IMR-90 (cell line): ENCODE measurements at regions not wholly inside any gene's neighbourhood (a gene's known extent, or its start where the extent isn't known, plus 50 kb on each side); places are given as distances from the start of the nearest gene placed in this dataset.

ENCODE experiments used
- ATAC-seq: fragments of 200-7000 bp; cut with Tn5 transposase; 2 replicates; pipeline ENCODE4 v1.9.1; 2020; ENCODE audit warnings: low read depth, mild to moderate bottlenecking, moderate library complexity
- BruUV-seq: library from RNA; stranded (reverse); fragments of 400-500 nt; replicated peaks from 2 replicates; lab custom pipeline; 2021; lab: Mats Ljungman, UMichigan
- CTCF ChIA-PET: fragments of 300-600 bp; formaldehyde crosslinking; extraction: SDS; loops from one replicate; lab custom pipeline; 2021; ENCODE audit warnings: antibody characterized with exemption; lab: Yijun Ruan, JAX
- POLR2A ChIA-PET: fragments of 300-600 bp; sonication (Branson Sonifier 250); formaldehyde crosslinking; loops from one replicate; lab custom pipeline; 2022; ENCODE audit warnings: antibody characterized with exemption; ENCODE audit not compliant: unreplicated experiment; lab: Charles Lee
- DNase-seq: peaks from one replicate; pipeline ENCODE4 v3.0.0; 2013
- H2AFZ ChIP-seq: replicated peaks from 2 replicates; pipeline ENCODE3; 2013; ENCODE audit warnings: low read length, mild to moderate bottlenecking; ENCODE audit not compliant: poor library complexity
- H2AK5ac ChIP-seq: 2 replicates; pipeline ENCODE4 v1.6.1; 2013; ENCODE audit warnings: low read depth, low read length, inconsistent platforms
- H2AK9ac ChIP-seq: replicated peaks from 2 replicates; pipeline ENCODE3; 2013; ENCODE audit warnings: mild to moderate bottlenecking, low read depth, low read length, moderate library complexity; ENCODE audit not compliant: poor library complexity
- H2BK120ac ChIP-seq: 2 replicates; pipeline ENCODE4 v1.6.1; 2013; ENCODE audit warnings: low read depth, low read length, inconsistent platforms
- H2BK15ac ChIP-seq: 3 replicates; pipeline ENCODE4 v1.6.1; 2013; ENCODE audit warnings: low read depth, low read length, inconsistent platforms
- H2BK20ac ChIP-seq: 2 replicates; pipeline ENCODE4 v1.6.1; 2013; ENCODE audit warnings: low read depth, mild to moderate bottlenecking, inconsistent platforms, low read length, moderate library complexity
- H2BK5ac ChIP-seq: 2 replicates; pipeline ENCODE4 v1.6.1; 2013; ENCODE audit warnings: mild to moderate bottlenecking, low read depth, low read length, inconsistent platforms; ENCODE audit not compliant: poor library complexity, severe bottlenecking
- H3K14ac ChIP-seq: replicated peaks from 2 replicates; pipeline ENCODE4 v1.6.1; 2013; ENCODE audit warnings: low read depth, low read length, inconsistent platforms
- H3K18ac ChIP-seq: 2 replicates; pipeline ENCODE4 v1.6.1; 2013; ENCODE audit warnings: low read depth, low read length, control low read depth
- H3K23ac ChIP-seq: 2 replicates; pipeline ENCODE4 v1.6.1; 2013; ENCODE audit warnings: low read depth, low read length, inconsistent platforms
- H3K27ac ChIP-seq: 2 replicates; pipeline ENCODE4 v1.5.1; 2013; ENCODE audit warnings: mild to moderate bottlenecking, control low read depth, low read length; ENCODE audit not compliant: insufficient read depth
- H3K27me3 ChIP-seq: 2 replicates; pipeline ENCODE4 v1.6.1; 2013; ENCODE audit warnings: low read length; ENCODE audit not compliant: control insufficient read depth, insufficient read depth
- H3K36me3 ChIP-seq: 2 replicates; pipeline ENCODE4 v1.6.1; 2013; ENCODE audit warnings: low read length, mixed read lengths; ENCODE audit not compliant: control insufficient read depth, insufficient read depth
- H3K4ac ChIP-seq: 2 replicates; pipeline ENCODE4 v1.6.1; 2013; ENCODE audit warnings: low read depth, low read length, inconsistent platforms
- H3K4me1 ChIP-seq: 2 replicates; pipeline ENCODE4 v1.6.1; 2013; ENCODE audit warnings: low read length, mixed read lengths; ENCODE audit not compliant: control insufficient read depth, insufficient read depth
- H3K4me2 ChIP-seq: 2 replicates; pipeline ENCODE4 v1.6.1; 2013; ENCODE audit warnings: low read depth, mild to moderate bottlenecking, control low read depth, low read length, moderate library complexity
- H3K4me3 ChIP-seq: 2 replicates; pipeline ENCODE4 v1.5.1; 2013; ENCODE audit warnings: low read depth, mild to moderate bottlenecking, control low read depth, low read length, moderate library complexity; ENCODE audit not compliant: insufficient read depth
- H3K56ac ChIP-seq: 2 replicates; pipeline ENCODE4 v1.6.1; 2013; ENCODE audit warnings: low read length, inconsistent platforms; ENCODE audit not compliant: insufficient read depth; ENCODE audit errors: extremely low read depth
- H3K79me1 ChIP-seq, 2 experiments: 2 replicates each; pipeline ENCODE4 v1.6.1; 2013; ENCODE audit warnings: low read length in 2 of 2, inconsistent platforms in 1 of 2, low read depth in 1 of 2
- H3K9ac ChIP-seq: 2 replicates; pipeline ENCODE4 v1.6.1; 2013; ENCODE audit warnings: low read depth, low read length, control low read depth
- H3K9me1 ChIP-seq: 2 replicates; pipeline ENCODE4 v1.6.1; 2013; ENCODE audit warnings: low read length, inconsistent platforms; ENCODE audit not compliant: insufficient read depth
- H3K9me3 ChIP-seq: 2 replicates; pipeline ENCODE4 v1.6.1; 2013; ENCODE audit warnings: low read length; ENCODE audit not compliant: control insufficient read depth, insufficient read depth
- H4K20me1 ChIP-seq: 2 replicates; pipeline ENCODE4 v1.6.1; 2013; ENCODE audit warnings: low read length, inconsistent platforms; ENCODE audit not compliant: insufficient read depth
- H4K5ac ChIP-seq: 2 replicates; pipeline ENCODE4 v1.6.1; 2013; ENCODE audit warnings: mild to moderate bottlenecking, low read depth, low read length, control low read depth
- H4K8ac ChIP-seq, 2 experiments: 2 replicates each; pipeline ENCODE4 v1.6.1; 2013; ENCODE audit warnings: low read depth in 2 of 2, low read length in 2 of 2, control low read depth in 1 of 2, inconsistent platforms in 1 of 2
- H4K91ac ChIP-seq: 2 replicates; pipeline ENCODE4 v1.6.1; 2013; ENCODE audit warnings: low read depth, low read length, inconsistent platforms; ENCODE audit not compliant: insufficient read depth
- BHLHE40 ChIP-seq: fragments of 150-350 bp; IDR thresholded peaks from 2 replicates; pipeline ENCODE4 v1.6.1; 2016; ENCODE audit warnings: mild to moderate bottlenecking, low read depth, low read length
- CEBPB ChIP-seq: IDR thresholded peaks from 2 replicates; pipeline ENCODE4 v1.6.1; 2012; ENCODE audit warnings: low read depth, low read length, improper control_type of control experiment
- CHD1 ChIP-seq: IDR thresholded peaks from 2 replicates; pipeline ENCODE4 v1.6.1; 2012; ENCODE audit warnings: low read depth, low read length, improper control_type of control experiment
- FOS ChIP-seq: fragments of 150-350 bp; IDR thresholded peaks from 2 replicates; pipeline ENCODE4 v1.6.1; 2016; ENCODE audit warnings: low read depth, low read length
- MAFK ChIP-seq: IDR thresholded peaks from 2 replicates; pipeline ENCODE4 v1.6.1; 2012; ENCODE audit warnings: low read depth, low read length, improper control_type of control experiment
- MAZ ChIP-seq: IDR thresholded peaks from 2 replicates; pipeline ENCODE4 v1.6.1; 2012; ENCODE audit warnings: low read depth, mild to moderate bottlenecking, low read length, improper control_type of control experiment, moderate library complexity, borderline replicate concordance
- MXI1 ChIP-seq: IDR thresholded peaks from 2 replicates; pipeline ENCODE4 v1.6.1; 2012; ENCODE audit warnings: low read depth, mild to moderate bottlenecking, low read length, moderate library complexity, borderline replicate concordance
- NFE2L2 ChIP-seq: fragments of 150-350 bp; IDR thresholded peaks from 2 replicates; pipeline ENCODE4 v1.6.1; 2016; ENCODE audit warnings: low read depth, mild to moderate bottlenecking, low read length
- POLR2A ChIP-seq: IDR thresholded peaks from 2 replicates; pipeline ENCODE4 v1.6.1; 2012; ENCODE audit warnings: mild to moderate bottlenecking, low read depth, low read length
- RAD21 ChIP-seq: IDR thresholded peaks from 2 replicates; pipeline ENCODE4 v1.6.1; 2012; ENCODE audit warnings: low read length, improper control_type of control experiment
- RCOR1 ChIP-seq: IDR thresholded peaks from 2 replicates; pipeline ENCODE4 v1.6.1; 2012; ENCODE audit warnings: mild to moderate bottlenecking, low read length, improper control_type of control experiment; ENCODE audit not compliant: insufficient replicate concordance
- RFX5 ChIP-seq: IDR thresholded peaks from 2 replicates; pipeline ENCODE4 v1.8.0; 2012; ENCODE audit warnings: low read depth, mild to moderate bottlenecking, low read length, moderate library complexity
- SMC3 ChIP-seq: fragments of 150-350 bp; IDR thresholded peaks from 2 replicates; pipeline ENCODE4 v1.6.1; 2016; ENCODE audit warnings: low read depth, mild to moderate bottlenecking, antibody characterized with exemption, low read length, moderate library complexity
- WGBS, 2 experiments: methylation state at CpG; one replicate each; pipeline versions ENCODE4 v1.1.5 to v1.1.7; 2013; ENCODE audit warnings: missing lambda C conversion rate in 2 of 2; ENCODE audit not compliant: insufficient read length in 1 of 2; ENCODE audit errors: extremely low coverage in 2 of 2; 5-methylcytosine and 5-hydroxymethylcytosine counted together
- dilution Hi-C: fragments of 300-500 bp; cut with HindIII; formaldehyde crosslinking; loops from one replicate; pipeline ENCODE4 v1.14.3; 2018; ENCODE audit warnings: low sequenced_read_pairs; ENCODE audit not compliant: unreplicated experiment
- in situ Hi-C: fragments of 300-500 bp; cut with MboI; formaldehyde crosslinking; loops from 3 replicates; pipeline ENCODE4 v1.14.3; 2019; ENCODE audit warnings: low sequenced_read_pairs, inconsistent platforms, mixed read lengths
- intact Hi-C: fragments of 100-400 bp; cut with micrococcal nuclease; formaldehyde crosslinking; loops from 2 replicates; pipeline ENCODE4 v1.10.0; 2022
- TF ChIP-seq, protein P1 (sequence below): conservative IDR thresholded peaks from 2 replicates; pipeline ENCODE4 v1.5.1; 2012; ENCODE audit warnings: mild to moderate bottlenecking, low read depth, low read length, improper control_type of control experiment
- TF ChIP-seq, protein P2 (sequence below): fragments of 150-350 bp; IDR thresholded peaks from 2 replicates; pipeline ENCODE4 v1.6.1; 2016; ENCODE audit warnings: low read depth, mild to moderate bottlenecking, low read length, moderate library complexity, borderline replicate concordance
- TF ChIP-seq, protein P3 (sequence below): fragments of 150-350 bp; IDR thresholded peaks from 2 replicates; pipeline ENCODE4 v1.6.1; 2017; ENCODE audit warnings: mild to moderate bottlenecking, antibody characterized with exemption, low read length, low read depth

DNA sequence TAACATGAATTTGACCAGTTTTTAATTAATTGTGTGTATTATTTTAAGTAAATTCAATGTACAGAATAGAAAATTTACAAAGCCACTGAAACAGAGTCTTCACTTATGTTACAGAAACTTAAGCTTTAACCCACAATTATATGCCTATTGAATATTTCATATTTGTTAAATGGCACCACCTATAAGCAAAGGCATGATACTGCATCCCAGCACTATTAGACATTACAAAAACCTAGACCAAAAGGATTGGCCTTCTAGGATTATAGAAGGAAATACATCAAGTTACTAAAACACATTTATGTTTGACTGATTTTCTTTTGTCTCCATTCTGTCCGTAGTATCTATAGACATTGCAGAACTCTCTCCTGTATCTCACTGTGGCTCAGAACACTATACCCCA, 578.1 kb downstream of the AJAP1 start:
- H3K14ac ChIP-seq = no peak overlapping the region
- H3K36me3 ChIP-seq = no peaks in the 10 kb centered on the region
- no peak overlapping the region for H4K5ac ChIP-seq
- H3K9me1 ChIP-seq = no peaks in the 10 kb centered on the region
- WGBS, 2 experiments = no CpG with 5 or more reads among the region's 1 CpG
- no peak overlapping the region for H4K8ac ChIP-seq
- H2BK5ac ChIP-seq = no peak overlapping the region
- no peak overlapping the region for H2BK15ac ChIP-seq
- H3K56ac ChIP-seq = no peak overlapping the region
- BruUV-seq = no TSS peak
- ATAC-seq = no peak
- H3K4me3 ChIP-seq = no peak overlapping the region
- dilution Hi-C loops (no loop called here), intact Hi-C loops (no loop called here), in situ Hi-C loops (no loop called here)
- H3K4me2 ChIP-seq = no peak overlapping the region
- no peak overlapping the region for H3K18ac ChIP-seq
- H4K20me1 ChIP-seq = no peaks in the 10 kb centered on the region
- POLR2A ChIA-PET = no interaction called here
- no peak overlapping the region for H3K27ac ChIP-seq
- CTCF ChIA-PET = no interaction called here
- no peak overlapping the region for H2AK5ac ChIP-seq
- H3K79me1 ChIP-seq = no peaks in the 10 kb centered on the region
- no peak overlapping the region for H2AK9ac ChIP-seq
- H3K4ac ChIP-seq = no peak overlapping the region
- no peak overlapping the region for H2BK20ac ChIP-seq
- H2BK120ac ChIP-seq = no peak overlapping the region
- H4K91ac ChIP-seq = no peak overlapping the region
- H3K9ac ChIP-seq = no peak overlapping the region
- TF ChIP-seq, protein P1, sequence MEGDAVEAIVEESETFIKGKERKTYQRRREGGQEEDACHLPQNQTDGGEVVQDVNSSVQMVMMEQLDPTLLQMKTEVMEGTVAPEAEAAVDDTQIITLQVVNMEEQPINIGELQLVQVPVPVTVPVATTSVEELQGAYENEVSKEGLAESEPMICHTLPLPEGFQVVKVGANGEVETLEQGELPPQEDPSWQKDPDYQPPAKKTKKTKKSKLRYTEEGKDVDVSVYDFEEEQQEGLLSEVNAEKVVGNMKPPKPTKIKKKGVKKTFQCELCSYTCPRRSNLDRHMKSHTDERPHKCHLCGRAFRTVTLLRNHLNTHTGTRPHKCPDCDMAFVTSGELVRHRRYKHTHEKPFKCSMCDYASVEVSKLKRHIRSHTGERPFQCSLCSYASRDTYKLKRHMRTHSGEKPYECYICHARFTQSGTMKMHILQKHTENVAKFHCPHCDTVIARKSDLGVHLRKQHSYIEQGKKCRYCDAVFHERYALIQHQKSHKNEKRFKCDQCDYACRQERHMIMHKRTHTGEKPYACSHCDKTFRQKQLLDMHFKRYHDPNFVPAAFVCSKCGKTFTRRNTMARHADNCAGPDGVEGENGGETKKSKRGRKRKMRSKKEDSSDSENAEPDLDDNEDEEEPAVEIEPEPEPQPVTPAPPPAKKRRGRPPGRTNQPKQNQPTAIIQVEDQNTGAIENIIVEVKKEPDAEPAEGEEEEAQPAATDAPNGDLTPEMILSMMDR = no peak
- no peak for TF ChIP-seq FOS
- no peak for TF ChIP-seq POLR2A
- no peak for TF ChIP-seq MAFK
- TF ChIP-seq, protein P2, sequence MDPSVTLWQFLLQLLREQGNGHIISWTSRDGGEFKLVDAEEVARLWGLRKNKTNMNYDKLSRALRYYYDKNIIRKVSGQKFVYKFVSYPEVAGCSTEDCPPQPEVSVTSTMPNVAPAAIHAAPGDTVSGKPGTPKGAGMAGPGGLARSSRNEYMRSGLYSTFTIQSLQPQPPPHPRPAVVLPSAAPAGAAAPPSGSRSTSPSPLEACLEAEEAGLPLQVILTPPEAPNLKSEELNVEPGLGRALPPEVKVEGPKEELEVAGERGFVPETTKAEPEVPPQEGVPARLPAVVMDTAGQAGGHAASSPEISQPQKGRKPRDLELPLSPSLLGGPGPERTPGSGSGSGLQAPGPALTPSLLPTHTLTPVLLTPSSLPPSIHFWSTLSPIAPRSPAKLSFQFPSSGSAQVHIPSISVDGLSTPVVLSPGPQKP = no peak
- TF ChIP-seq CEBPB = no peak
- TF ChIP-seq RAD21 = no peak
- no peak for TF ChIP-seq MXI1
- no peak for TF ChIP-seq SMC3
- TF ChIP-seq CHD1 = no peak
- no peak for TF ChIP-seq RCOR1
- no peak for TF ChIP-seq RFX5
- no peak for TF ChIP-seq NFE2L2
- no peak for TF ChIP-seq MAZ
- TF ChIP-seq BHLHE40 = no peak
- TF ChIP-seq, protein P3, sequence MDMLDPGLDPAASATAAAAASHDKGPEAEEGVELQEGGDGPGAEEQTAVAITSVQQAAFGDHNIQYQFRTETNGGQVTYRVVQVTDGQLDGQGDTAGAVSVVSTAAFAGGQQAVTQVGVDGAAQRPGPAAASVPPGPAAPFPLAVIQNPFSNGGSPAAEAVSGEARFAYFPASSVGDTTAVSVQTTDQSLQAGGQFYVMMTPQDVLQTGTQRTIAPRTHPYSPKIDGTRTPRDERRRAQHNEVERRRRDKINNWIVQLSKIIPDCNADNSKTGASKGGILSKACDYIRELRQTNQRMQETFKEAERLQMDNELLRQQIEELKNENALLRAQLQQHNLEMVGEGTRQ = no peak
- H2AFZ ChIP-seq = no peak overlapping the region
- no peaks in the 10 kb centered on the region for H3K27me3 ChIP-seq
- H3K9me3 ChIP-seq = peaks cover 19% of the 10 kb centered on the region
- DNase-seq = no peak
- no peak overlapping the region for H3K23ac ChIP-seq
- no peaks in the 10 kb centered on the region for H3K4me1 ChIP-seq
